Karpas-422 (cell line): ENCODE measurements at regions not wholly inside any gene's neighbourhood (a gene's known extent, or its start where the extent isn't known, plus 50 kb on each side); places are given as distances from the start of the nearest gene placed in this dataset. TPM values are rescaled to one million over a fixed set of nuclear protein-coding genes. Genes with fewer than 3 reads are reported as not detected.
A peak's percentile ranks its signal among the peaks of the same experiment; 100 is the strongest.
"Not testable (repeated sequence)": the region's sequence is repeated elsewhere in the genome, so short reads cannot be mapped to it uniquely, and the experiment has no call there.

Experiments
- DNase-seq: peaks from one replicate; pipeline ENCODE4 v3.0.0-alpha.2; 2015
- H2AFZ ChIP-seq: fragments of 200-600 bp; sonication (generic); 2 replicates; pipeline ENCODE4 v1.6.1; 2014; ENCODE audit warnings: antibody characterized with exemption, low read length, mixed read lengths
- H3K27ac ChIP-seq: fragments of 200-600 bp; sonication (generic); 2 replicates; pipeline ENCODE4 v1.5.1; 2014; ENCODE audit warnings: mild to moderate bottlenecking, low read length, moderate library complexity
- H3K27me3 ChIP-seq: fragments of 200-600 bp; sonication (generic); 2 replicates; pipeline ENCODE4 v1.6.1; 2014; ENCODE audit warnings: low read length, mixed read lengths
- H3K36me3 ChIP-seq: fragments of 200-600 bp; sonication (generic); 2 replicates; pipeline ENCODE4 v1.6.1; 2014; ENCODE audit warnings: low read length, mixed read lengths; ENCODE audit not compliant: insufficient read depth
- H3K4me1 ChIP-seq: fragments of 200-600 bp; sonication (generic); 2 replicates; pipeline ENCODE4 v1.6.1; 2014; ENCODE audit warnings: mild to moderate bottlenecking, low read length, mixed read lengths
- H3K4me2 ChIP-seq: fragments of 200-600 bp; sonication (generic); 2 replicates; pipeline ENCODE4 v1.6.1; 2014; ENCODE audit warnings: low read length, low read depth, mild to moderate bottlenecking; ENCODE audit not compliant: poor library complexity, severe bottlenecking
- H3K4me3 ChIP-seq: fragments of 200-600 bp; sonication (generic); 2 replicates; pipeline ENCODE4 v1.5.1; 2014; ENCODE audit warnings: mild to moderate bottlenecking, antibody characterized with exemption, low read length, mixed read lengths
- H3K79me2 ChIP-seq: fragments of 200-600 bp; sonication (generic); 2 replicates; pipeline ENCODE4 v1.6.1; 2014; ENCODE audit warnings: mild to moderate bottlenecking, low read length, mixed read lengths
- H3K9ac ChIP-seq: fragments of 200-600 bp; sonication (generic); 2 replicates; pipeline ENCODE4 v1.6.0; 2014; ENCODE audit warnings: low read length
- H3K9me2 ChIP-seq: fragments of 200-600 bp; sonication (generic), shearing (Covaris generic); replicated peaks from 2 replicates; pipeline ENCODE4 v1.6.0; 2014; ENCODE audit warnings: mild to moderate bottlenecking, low read length, moderate library complexity; ENCODE audit not compliant: insufficient read depth
- H3K9me3 ChIP-seq: fragments of 300-700, 200-600 bp; sonication (generic); 2 replicates; pipeline ENCODE4 v1.6.1; 2014; ENCODE audit warnings: low read length, mixed read lengths
- H4K20me1 ChIP-seq: fragments of 200-600 bp; sonication (generic); 2 replicates; pipeline ENCODE4 v1.6.1; 2014; ENCODE audit warnings: mild to moderate bottlenecking, antibody characterized with exemption, low read length, low read depth; ENCODE audit not compliant: insufficient read depth
- small RNA-seq: library from RNA; depleted of rRNA; stranded (forward); fragments of <200 nt; gene quantifications from one replicate; pipeline ENCODE3, GENCODE V24; 2014

DNA sequence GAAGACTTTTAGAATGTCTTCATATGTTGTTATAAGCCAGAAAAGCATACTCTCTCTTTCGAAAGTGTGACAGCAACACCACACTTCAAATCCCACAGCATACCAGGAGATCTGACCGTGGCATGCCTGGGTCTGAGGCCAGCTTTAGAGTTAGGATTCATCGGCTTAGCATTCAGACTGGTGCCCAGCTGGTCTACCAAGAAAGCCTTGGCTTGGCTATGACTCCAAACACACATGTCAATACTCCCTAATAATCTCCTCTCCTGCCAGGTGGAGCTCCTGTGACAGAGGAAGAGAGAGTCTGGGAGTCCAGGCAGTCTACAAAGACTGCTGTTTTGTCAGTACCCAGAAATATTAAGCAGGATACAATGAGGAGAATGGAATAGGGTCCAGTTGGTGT lies 77.1 kb upstream of the MAN1A1 start:
- no peak for DNase-seq
- Histone ChIP-seq H3K4me3 (no peak overlapping the region), H3K9me2 (no peaks in the 10 kb centered on the region), H2AFZ (no peak overlapping the region), H3K36me3 (no peaks in the 10 kb centered on the region), H3K9ac (no peak overlapping the region), H3K79me2 (no peaks in the 10 kb centered on the region), H3K27me3 (no peaks in the 10 kb centered on the region), H3K9me3 (no peaks in the 10 kb centered on the region), H3K27ac (no peak overlapping the region), H3K4me2 (no peak overlapping the region), H3K4me1 (no peaks in the 10 kb centered on the region), H4K20me1 (no peaks in the 10 kb centered on the region)

DNA sequence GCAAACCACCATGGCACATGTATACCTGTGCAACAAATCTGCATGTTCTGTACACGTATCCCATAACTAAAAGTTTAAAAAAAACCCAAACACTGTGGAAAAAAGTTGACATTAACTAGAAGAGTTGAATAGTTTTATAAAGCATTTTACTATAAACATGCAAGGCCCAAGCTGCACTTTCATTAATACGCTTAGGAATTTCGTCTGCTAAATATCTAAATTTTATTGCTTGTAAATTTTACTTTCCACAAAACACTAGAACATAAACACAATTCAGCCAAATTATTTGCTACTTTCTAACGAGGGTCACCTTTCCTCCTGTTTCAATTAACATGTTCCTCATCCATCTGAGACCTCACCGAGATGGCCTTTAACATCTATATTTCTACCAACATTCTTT lies 74.4 kb upstream of the MAN1A1 start:
- no peaks in the 10 kb centered on the region for H3K36me3 ChIP-seq
- no peak overlapping the region for H3K4me3 ChIP-seq
- H3K4me2 ChIP-seq = no peak overlapping the region
- no peaks in the 10 kb centered on the region for H3K9me3 ChIP-seq
- no peaks in the 10 kb centered on the region for H3K79me2 ChIP-seq
- H3K4me1 ChIP-seq = no peaks in the 10 kb centered on the region
- no peak overlapping the region for H2AFZ ChIP-seq
- no peak overlapping the region for H3K27ac ChIP-seq
- no peaks in the 10 kb centered on the region for H4K20me1 ChIP-seq
- no peak for DNase-seq
- no peak overlapping the region for H3K9ac ChIP-seq
- no peaks in the 10 kb centered on the region for H3K9me2 ChIP-seq
- no peaks in the 10 kb centered on the region for H3K27me3 ChIP-seq

DNA sequence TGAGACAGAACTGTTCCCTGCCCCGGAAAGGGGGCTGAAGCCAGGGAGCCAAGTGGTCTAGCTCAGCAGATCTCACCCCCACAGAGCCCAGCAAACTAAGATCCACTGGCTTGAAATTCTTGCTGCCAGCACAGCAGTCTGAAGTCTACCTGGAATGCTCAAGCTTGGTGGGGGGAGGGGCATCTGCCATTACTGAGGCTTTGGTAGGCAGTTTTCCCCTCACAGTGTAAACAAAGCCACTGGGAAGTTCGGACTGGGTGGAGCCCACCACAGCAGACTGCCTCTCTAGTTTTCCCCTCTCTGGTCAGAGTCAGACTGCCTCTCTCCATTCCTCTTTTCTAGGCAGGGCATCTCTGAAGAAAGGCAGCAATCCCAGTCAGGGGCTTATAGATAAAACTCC lies 68.5 kb upstream of the MAN1A1 start:
- H2AFZ ChIP-seq, H3K27ac ChIP-seq, H3K9me2 ChIP-seq, H3K9me3 ChIP-seq, H3K27me3 ChIP-seq, H4K20me1 ChIP-seq, H3K79me2 ChIP-seq, H3K4me1 ChIP-seq, H3K9ac ChIP-seq, H3K4me2 ChIP-seq, DNase-seq, H3K36me3 ChIP-seq, H3K4me3 ChIP-seq: not testable (repeated sequence)

DNA sequence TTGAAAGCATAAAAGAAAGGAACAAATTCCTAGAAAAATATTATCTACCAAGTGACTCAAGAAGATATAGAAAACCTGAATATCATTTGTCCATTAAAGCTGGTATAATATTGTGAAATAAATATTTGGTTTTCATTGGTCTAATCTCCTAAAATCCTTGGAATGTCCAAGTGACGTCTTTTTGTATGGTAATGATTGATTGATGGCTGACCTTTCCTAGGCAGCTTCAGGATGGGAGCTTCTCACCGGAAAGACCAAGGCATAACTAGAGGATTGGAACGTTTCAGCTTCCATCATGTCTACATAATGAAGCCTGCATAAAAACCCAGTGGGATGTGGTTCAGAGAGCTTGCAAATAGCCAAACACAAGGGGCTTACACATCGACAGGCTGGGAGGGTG lies 57.6 kb upstream of the MAN1A1 start:
- Histone ChIP-seq H3K36me3 (no peaks in the 10 kb centered on the region), H3K9ac (no peak overlapping the region), H3K79me2 (no peaks in the 10 kb centered on the region), H3K9me2 (no peaks in the 10 kb centered on the region), H3K4me3 (no peak overlapping the region), H2AFZ (no peak overlapping the region), H3K27me3 (no peaks in the 10 kb centered on the region), H3K9me3 (no peaks in the 10 kb centered on the region), H3K4me2 (no peak overlapping the region), H4K20me1 (no peaks in the 10 kb centered on the region), H3K4me1 (no peaks in the 10 kb centered on the region), H3K27ac (no peak overlapping the region)
- DNase-seq = no peak

DNA sequence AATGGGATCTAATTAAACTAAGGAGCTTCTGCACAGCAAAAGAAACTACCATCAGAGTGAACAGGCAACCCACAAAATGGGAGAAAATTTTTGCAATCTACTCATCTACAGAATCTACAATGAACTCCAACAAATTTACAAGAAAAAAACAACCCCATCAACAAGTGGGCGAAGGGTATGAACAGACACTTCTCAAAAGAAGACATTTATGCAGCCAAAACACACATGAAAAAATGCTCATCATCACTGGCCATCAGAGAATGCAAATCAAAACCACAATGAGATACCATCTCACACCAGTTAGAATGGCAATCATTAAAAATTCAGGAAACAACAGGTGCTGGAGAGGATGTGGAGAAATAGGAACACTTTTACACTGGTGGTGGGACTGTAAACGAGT lies 55.6 kb upstream of the MAN1A1 start:
- DNase-seq, H3K27ac ChIP-seq, H3K79me2 ChIP-seq, H4K20me1 ChIP-seq, H3K36me3 ChIP-seq, H3K27me3 ChIP-seq, H3K9me2 ChIP-seq, H3K9ac ChIP-seq, H3K4me1 ChIP-seq, H3K4me3 ChIP-seq, H3K9me3 ChIP-seq, H2AFZ ChIP-seq, H3K4me2 ChIP-seq: not testable (repeated sequence)

Small RNA genes lying in the stretch of these regions (small RNA-seq; reads per million reads assigned to genes)
- gene COX6A1P3 (not detected), gene MIR3144 (not detected), gene RNA5SP215 (0.55 reads per million, percentile 12 among the genes with 10 or more reads in this experiment), gene RNU6-214P (not detected)
